ENCODE measurements at regions not wholly inside any gene's neighbourhood (a gene's known extent, or its start where the extent isn't known, plus 50 kb on each side); places are given as distances from the start of the nearest gene placed in this dataset.
"Not testable (repeated sequence)": the region's sequence is repeated elsewhere in the genome, so short reads cannot be mapped to it uniquely, and the experiment has no call there.

DNA sequence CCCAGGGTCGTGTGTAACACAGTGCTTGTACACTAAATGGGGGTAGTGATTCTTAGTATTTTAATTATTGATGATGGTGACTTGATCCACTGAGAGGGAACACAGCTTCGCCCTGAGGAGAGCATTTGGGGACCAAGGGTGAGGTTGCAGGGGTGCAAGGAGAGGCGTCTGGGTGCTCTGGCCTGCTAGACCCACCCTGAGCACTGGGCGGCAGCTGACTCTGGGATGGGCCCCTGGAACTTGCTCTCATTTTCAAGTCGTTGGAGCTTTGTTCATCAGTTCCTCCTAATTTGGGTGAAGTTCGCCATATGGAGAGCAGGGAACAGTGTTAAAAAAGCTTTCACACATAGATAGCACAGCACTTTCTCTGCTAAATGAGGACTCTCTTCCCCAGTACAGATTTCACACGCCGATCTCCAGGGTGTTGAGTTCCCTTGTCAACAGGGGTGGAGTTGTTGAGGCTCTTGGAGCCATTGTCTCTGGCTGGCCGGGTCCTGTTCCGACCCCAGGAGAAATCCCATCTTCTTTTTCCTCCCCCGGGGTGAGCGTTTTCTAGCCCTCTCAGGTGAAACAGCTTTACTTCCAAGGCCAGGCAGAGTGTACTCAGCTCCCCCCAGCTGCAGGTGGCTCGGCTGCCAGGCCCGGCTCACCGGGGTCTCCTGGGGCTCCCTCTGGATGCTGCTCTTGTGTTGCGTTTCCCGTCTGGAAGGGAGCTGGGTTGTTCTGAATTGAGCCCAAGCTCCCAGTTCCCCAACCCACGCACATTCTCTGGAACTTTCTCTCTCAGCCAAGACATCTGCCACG lies 367.4 kb downstream of the RPS6KC1 start:
- no peak for ATAC-seq
- TF ChIP-seq TCF7L2 (IDR thresholded peaks at IDR 0.05; ENCODE audit: low read depth, low read length) (no peak), SIN3A (IDR thresholded peaks at IDR 0.05; ENCODE audit: borderline replicate concordance, insufficient read depth, low read depth, low read length) (no peak), POLR2AphosphoS5 (IDR thresholded peaks at IDR 0.05; ENCODE audit: low read depth, low read length) (no peak)
- TF ChIP-seq, protein P1, sequence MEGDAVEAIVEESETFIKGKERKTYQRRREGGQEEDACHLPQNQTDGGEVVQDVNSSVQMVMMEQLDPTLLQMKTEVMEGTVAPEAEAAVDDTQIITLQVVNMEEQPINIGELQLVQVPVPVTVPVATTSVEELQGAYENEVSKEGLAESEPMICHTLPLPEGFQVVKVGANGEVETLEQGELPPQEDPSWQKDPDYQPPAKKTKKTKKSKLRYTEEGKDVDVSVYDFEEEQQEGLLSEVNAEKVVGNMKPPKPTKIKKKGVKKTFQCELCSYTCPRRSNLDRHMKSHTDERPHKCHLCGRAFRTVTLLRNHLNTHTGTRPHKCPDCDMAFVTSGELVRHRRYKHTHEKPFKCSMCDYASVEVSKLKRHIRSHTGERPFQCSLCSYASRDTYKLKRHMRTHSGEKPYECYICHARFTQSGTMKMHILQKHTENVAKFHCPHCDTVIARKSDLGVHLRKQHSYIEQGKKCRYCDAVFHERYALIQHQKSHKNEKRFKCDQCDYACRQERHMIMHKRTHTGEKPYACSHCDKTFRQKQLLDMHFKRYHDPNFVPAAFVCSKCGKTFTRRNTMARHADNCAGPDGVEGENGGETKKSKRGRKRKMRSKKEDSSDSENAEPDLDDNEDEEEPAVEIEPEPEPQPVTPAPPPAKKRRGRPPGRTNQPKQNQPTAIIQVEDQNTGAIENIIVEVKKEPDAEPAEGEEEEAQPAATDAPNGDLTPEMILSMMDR (IDR thresholded peaks at IDR 0.05) = no peak
- TF ChIP-seq, protein P2, sequence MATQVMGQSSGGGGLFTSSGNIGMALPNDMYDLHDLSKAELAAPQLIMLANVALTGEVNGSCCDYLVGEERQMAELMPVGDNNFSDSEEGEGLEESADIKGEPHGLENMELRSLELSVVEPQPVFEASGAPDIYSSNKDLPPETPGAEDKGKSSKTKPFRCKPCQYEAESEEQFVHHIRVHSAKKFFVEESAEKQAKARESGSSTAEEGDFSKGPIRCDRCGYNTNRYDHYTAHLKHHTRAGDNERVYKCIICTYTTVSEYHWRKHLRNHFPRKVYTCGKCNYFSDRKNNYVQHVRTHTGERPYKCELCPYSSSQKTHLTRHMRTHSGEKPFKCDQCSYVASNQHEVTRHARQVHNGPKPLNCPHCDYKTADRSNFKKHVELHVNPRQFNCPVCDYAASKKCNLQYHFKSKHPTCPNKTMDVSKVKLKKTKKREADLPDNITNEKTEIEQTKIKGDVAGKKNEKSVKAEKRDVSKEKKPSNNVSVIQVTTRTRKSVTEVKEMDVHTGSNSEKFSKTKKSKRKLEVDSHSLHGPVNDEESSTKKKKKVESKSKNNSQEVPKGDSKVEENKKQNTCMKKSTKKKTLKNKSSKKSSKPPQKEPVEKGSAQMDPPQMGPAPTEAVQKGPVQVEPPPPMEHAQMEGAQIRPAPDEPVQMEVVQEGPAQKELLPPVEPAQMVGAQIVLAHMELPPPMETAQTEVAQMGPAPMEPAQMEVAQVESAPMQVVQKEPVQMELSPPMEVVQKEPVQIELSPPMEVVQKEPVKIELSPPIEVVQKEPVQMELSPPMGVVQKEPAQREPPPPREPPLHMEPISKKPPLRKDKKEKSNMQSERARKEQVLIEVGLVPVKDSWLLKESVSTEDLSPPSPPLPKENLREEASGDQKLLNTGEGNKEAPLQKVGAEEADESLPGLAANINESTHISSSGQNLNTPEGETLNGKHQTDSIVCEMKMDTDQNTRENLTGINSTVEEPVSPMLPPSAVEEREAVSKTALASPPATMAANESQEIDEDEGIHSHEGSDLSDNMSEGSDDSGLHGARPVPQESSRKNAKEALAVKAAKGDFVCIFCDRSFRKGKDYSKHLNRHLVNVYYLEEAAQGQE (IDR thresholded peaks at IDR 0.05; ENCODE audit: insufficient read depth in 1 of 2, low read depth in 2 of 2, low read length in 1 of 2) = no peak
- CTCF ChIA-PET = no interaction called here

DNA sequence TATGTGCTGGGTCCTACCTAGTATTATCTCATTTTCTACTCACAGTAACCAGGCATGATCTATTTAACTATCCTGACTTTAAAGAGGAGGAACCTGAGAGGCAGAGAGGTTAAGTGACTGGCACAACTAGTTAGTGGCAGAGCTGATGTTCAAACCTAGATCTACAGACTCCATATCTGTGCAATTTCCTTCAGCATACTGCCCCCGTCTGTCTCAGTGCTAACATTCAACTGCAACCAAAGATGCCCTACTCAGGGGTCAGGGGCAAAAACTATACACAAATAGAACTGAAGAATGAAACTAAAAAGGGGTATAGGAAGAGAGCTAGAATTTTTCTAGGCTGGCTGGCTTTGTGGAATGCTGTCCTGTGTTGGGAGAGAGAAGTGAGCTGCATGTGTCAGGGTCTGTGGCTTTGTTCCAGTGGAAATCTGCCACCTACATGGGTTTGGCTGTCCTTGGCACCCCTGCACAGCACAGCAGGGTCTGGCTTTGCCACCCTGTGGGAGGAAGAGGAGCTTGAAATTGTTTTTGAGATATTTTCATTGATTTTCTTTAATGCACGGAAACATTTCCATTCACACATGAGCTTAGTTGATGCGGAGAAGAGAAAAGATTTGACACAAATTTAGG lies 368.5 kb downstream of the RPS6KC1 start:
- ChIA-PET CTCF (no interaction called here), POLR2A (no interaction called here)
- intact Hi-C loops (cut with micrococcal nuclease; ENCODE audit: unreplicated experiment) = no loop called here
- in situ Hi-C loops (cut with HindIII; ENCODE audit: low pct_unique_long_range_greater_than_20kb, low sequenced_read_pairs) = no loop called here
- TF ChIP-seq SIN3A (IDR thresholded peaks at IDR 0.05; ENCODE audit: borderline replicate concordance, insufficient read depth, low read depth, low read length) (no peak), TCF7L2 (IDR thresholded peaks at IDR 0.05; ENCODE audit: low read depth, low read length) (no peak), POLR2AphosphoS5 (IDR thresholded peaks at IDR 0.05; ENCODE audit: low read depth, low read length) (no peak)
- TF ChIP-seq, protein P2 (IDR thresholded peaks at IDR 0.05; ENCODE audit: insufficient read depth in 1 of 2, low read depth in 2 of 2, low read length in 1 of 2) = no peak
- Histone ChIP-seq H3K27me3 (ENCODE audit: control insufficient read depth, insufficient read depth, low read length) (peaks cover 4% of the 10 kb centered on the region; the same call in 1 of the 2 replicates), H3K4me3 (ENCODE audit: low read depth in 2 of 2, low read length in 2 of 2) (no peak overlapping the region), H3K4me1 (ENCODE audit: control insufficient read depth, insufficient read depth, low read length) (no peaks in the 10 kb centered on the region), H3K36me3 (ENCODE audit: control insufficient read depth, insufficient read depth, low read length) (no peaks in the 10 kb centered on the region), H3K9me3 (ENCODE audit: control insufficient read depth, insufficient read depth, low read depth, low read length) (no peaks in the 10 kb centered on the region), H3K27ac (ENCODE audit: low read length) (no peak overlapping the region)
- DNase-seq (ENCODE audit: low read depth, low spot score) = no peak
- no TSS peak for BruUV-seq (replicated peaks)
- ATAC-seq = no peak

More for the DNA sequence above, 367.4 kb downstream of the RPS6KC1 start:
- no peak overlapping the region for H3K4me3 ChIP-seq (ENCODE audit: low read depth in 2 of 2, low read length in 2 of 2)
- in situ Hi-C loops (cut with HindIII; ENCODE audit: low pct_unique_long_range_greater_than_20kb, low sequenced_read_pairs) (no loop called here), intact Hi-C loops (cut with micrococcal nuclease; ENCODE audit: unreplicated experiment) (no loop called here)
- no peak overlapping the region for H3K27ac ChIP-seq (ENCODE audit: low read length)
- BruUV-seq (replicated peaks) = no TSS peak
- H3K27me3 ChIP-seq (ENCODE audit: control insufficient read depth, insufficient read depth, low read length) = peaks cover 4% of the 10 kb centered on the region; the same call in 1 of the 2 replicates
- DNase-seq (ENCODE audit: low read depth, low spot score) = no peak
- H3K9me3 ChIP-seq (ENCODE audit: control insufficient read depth, insufficient read depth, low read depth, low read length) = no peaks in the 10 kb centered on the region
- no peaks in the 10 kb centered on the region for H3K4me1 ChIP-seq (ENCODE audit: control insufficient read depth, insufficient read depth, low read length)
- no peaks in the 10 kb centered on the region for H3K36me3 ChIP-seq (ENCODE audit: control insufficient read depth, insufficient read depth, low read length)
- POLR2A ChIA-PET = no interaction called here

DNA sequence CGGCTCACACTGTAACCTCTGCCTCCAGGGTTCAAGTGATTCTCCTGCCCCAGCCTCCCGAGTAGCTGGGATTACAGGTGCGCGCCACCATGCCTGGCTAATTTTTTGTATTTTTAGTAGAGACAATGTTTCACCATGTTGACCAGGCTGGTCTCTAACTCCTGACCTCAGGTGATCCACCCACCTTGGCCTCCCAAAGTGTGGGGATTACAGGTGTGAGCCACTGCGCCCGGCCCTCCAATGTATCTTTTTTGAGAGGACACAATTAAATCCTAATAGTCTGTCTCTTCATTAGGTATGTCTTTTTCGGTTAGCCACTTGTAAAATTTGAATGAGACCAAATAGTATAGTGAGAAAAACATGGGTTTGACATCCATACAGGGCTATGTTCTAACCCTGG lies 370.1 kb downstream of the RPS6KC1 start:
- in situ Hi-C loops (cut with HindIII; ENCODE audit: low pct_unique_long_range_greater_than_20kb, low sequenced_read_pairs); H3K9me3 ChIP-seq (ENCODE audit: control insufficient read depth, insufficient read depth, low read depth, low read length); H3K27ac ChIP-seq (ENCODE audit: low read length); CTCF ChIA-PET; POLR2A ChIA-PET; DNase-seq (ENCODE audit: low read depth, low spot score); ATAC-seq; BruUV-seq (replicated peaks); H3K4me1 ChIP-seq (ENCODE audit: control insufficient read depth, insufficient read depth, low read length); H3K4me3 ChIP-seq (ENCODE audit: low read depth in 2 of 2, low read length in 2 of 2); H3K36me3 ChIP-seq (ENCODE audit: control insufficient read depth, insufficient read depth, low read length); intact Hi-C loops (cut with micrococcal nuclease; ENCODE audit: unreplicated experiment); H3K27me3 ChIP-seq (ENCODE audit: control insufficient read depth, insufficient read depth, low read length): not testable (repeated sequence)

Data from Panc1 (cell line).